Lower leg skin (tissue), 3 donors: ENCODE measurements at regions not wholly inside any gene's neighbourhood (a gene's known extent, or its start where the extent isn't known, plus 50 kb on each side); places are given as distances from the start of the nearest gene placed in this dataset.

Experiments used
- POLR2A ChIP-seq, 2 donors: fragments of 450-650 bp; IDR thresholded peaks; one replicate each; pipeline ENCODE4 v1.6.1; 2016 to 2017; ENCODE audit warnings: antibody characterized with exemption in 2 of 2, mild to moderate bottlenecking in 1 of 2, moderate library complexity in 1 of 2
- TF ChIP-seq, protein P1 (sequence below), 3 donors: fragments of 450-650 bp; IDR thresholded peaks; one replicate each; pipeline ENCODE4 v1.5.1; 2016; ENCODE audit warnings: antibody characterized with exemption in 3 of 3, mild to moderate bottlenecking in 3 of 3, moderate library complexity in 2 of 3

DNA sequence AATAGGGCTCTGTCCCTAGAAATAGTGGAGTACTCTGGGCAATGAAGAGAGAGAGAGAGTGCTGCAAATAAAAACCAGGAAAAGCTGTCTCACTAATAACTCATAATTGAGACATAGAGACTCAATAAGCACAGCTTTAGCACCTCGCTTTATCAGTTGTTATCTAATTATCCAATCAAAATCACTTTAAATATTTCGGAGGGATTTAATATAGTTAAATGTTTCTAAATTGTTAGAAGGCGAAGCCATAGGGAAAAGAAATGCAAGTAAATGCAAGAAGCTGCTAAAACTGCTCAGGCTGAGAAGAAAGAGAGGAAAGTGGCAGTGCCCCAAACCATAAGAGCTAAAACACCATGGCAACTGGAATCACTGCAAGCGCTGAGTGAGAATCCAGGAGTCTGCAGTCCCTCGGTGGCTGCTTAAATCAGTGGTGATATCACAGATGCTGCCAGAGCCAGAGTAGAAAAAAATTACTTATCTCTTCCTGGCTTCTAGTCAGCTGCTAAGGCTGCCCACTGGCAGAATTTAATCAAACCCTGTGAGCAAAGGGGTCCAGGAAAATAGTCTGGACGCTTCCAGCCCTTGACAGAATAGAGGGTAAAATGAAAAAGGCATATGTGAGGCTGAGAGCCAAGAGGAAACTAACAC, 150.4 kb upstream of the CHRM2 start:
- TF ChIP-seq, protein P1, sequence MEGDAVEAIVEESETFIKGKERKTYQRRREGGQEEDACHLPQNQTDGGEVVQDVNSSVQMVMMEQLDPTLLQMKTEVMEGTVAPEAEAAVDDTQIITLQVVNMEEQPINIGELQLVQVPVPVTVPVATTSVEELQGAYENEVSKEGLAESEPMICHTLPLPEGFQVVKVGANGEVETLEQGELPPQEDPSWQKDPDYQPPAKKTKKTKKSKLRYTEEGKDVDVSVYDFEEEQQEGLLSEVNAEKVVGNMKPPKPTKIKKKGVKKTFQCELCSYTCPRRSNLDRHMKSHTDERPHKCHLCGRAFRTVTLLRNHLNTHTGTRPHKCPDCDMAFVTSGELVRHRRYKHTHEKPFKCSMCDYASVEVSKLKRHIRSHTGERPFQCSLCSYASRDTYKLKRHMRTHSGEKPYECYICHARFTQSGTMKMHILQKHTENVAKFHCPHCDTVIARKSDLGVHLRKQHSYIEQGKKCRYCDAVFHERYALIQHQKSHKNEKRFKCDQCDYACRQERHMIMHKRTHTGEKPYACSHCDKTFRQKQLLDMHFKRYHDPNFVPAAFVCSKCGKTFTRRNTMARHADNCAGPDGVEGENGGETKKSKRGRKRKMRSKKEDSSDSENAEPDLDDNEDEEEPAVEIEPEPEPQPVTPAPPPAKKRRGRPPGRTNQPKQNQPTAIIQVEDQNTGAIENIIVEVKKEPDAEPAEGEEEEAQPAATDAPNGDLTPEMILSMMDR (IDR thresholded peaks at IDR 0.05): no peak
- TF ChIP-seq POLR2A (IDR thresholded peaks at IDR 0.05): no peak
